ENCODE measurements at regions not wholly inside any gene's neighbourhood (a gene's known extent, or its start where the extent isn't known, plus 50 kb on each side); places are given as distances from the start of the nearest gene placed in this dataset.

DNA sequence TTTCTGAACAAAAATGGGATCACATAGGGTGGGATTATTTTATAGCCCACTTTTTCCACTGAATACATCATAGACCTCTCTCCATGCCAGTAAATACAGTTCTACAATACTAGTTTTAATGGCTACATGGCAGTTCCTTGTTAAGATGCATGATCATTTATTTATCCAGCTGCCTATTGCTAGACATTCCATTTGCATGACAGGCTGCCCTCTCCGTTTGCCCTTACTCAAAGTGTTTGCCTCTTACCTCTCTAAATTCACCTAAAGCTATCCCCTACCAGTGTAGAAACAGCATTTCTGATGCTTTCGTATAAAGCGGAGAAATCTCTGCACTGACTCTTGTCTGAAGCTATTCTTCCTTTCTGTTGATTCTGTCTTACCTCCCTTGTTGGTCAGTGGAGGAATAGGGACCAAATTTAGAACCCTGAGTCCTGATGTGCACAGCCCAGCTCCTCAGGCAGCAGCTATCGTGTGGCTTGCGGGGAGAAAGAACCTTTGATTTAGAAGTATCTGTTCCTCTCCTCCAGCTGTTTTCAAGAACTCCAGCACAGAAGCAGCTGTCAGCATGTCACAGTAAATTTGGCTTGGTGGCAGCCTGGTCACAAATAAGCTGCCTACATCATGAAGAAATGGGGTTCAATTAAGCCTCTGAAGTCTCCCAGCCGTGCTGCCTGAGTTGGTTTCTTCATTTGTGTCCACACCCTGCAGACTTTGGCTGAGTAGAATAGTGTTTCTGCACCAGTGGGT is 337.3 kb downstream of the PRDM2 start:
- Histone ChIP-seq H3K4me1 (ENCODE audit: control insufficient read depth in 2 of 2, insufficient read depth in 2 of 2, low read length in 2 of 2) (no peaks in the 10 kb centered on the region), H3K36me3 (replicated peaks in 1 of 2; ENCODE audit: control extremely low read depth in 1 of 2, control insufficient read depth in 1 of 2, extremely low read depth in 1 of 2, insufficient read depth in 2 of 2, low read length in 1 of 2) (no peaks in the 10 kb centered on the region), H3K4me2 (replicated peaks; ENCODE audit: low read depth, low read length, poor library complexity, severe bottlenecking) (no peak overlapping the region), H3K9ac (ENCODE audit: low read length) (no peak overlapping the region), H3K9me3 (ENCODE audit: control extremely low read depth in 1 of 3, control insufficient read depth in 2 of 3, insufficient read depth in 1 of 3, low read length in 2 of 3) (peaks cover 3 to 9% (median 8%) of the 10 kb centered on the region in 3 donors), H3K27ac (ENCODE audit: low read length in 2 of 2) (no peak overlapping the region), H3K79me2 (ENCODE audit: control insufficient read depth, insufficient read depth, low read length) (no peaks in the 10 kb centered on the region), H2AFZ (ENCODE audit: insufficient read depth, low read depth, low read length, poor library complexity, severe bottlenecking) (no peak overlapping the region), H4K20me1 (ENCODE audit: control insufficient read depth, insufficient read depth, low read length, poor library complexity, severe bottlenecking) (no peaks in the 10 kb centered on the region), H3K27me3 (replicated peaks in 1 of 4; ENCODE audit: control extremely low read depth in 1 of 4, control insufficient read depth in 3 of 4, insufficient read depth in 4 of 4, low read length in 3 of 4) (peaks cover 0 to 9% (median 0%) of the 10 kb centered on the region in 4 experiments), H3K4me3 (ENCODE audit: control extremely low read depth in 1 of 5, extremely low read depth in 1 of 5, insufficient read depth in 1 of 5, low read depth in 2 of 5, low read length in 4 of 5) (no peak overlapping the region)
- Mint-ChIP-seq H3K27me3 (peaks cover 8% of the 10 kb centered on the region), H3K9me3 (ENCODE audit: insufficient read depth) (peaks cover 16% of the 10 kb centered on the region), H3K27ac (no peak overlapping the region), H3K4me3 (no peak overlapping the region), H3K4me1 (no peaks in the 10 kb centered on the region)
- DNase-seq = no peak
- ATAC-seq (ENCODE audit: low read depth) = no peak
- no peak for TF ChIP-seq EZH2 (IDR thresholded peaks at IDR 0.05; ENCODE audit: borderline replicate concordance, insufficient read depth, low read depth, low read length, poor library complexity, severe bottlenecking)
- TF ChIP-seq CTCF (IDR thresholded peaks at IDR 0.05) = no peak
- ChIA-PET CTCF (no interaction called here), POLR2A (no interaction called here)
- 76% methylated on average over 4 of the region's 6 CpGs for WGBS (ENCODE audit: insufficient coverage)
- intact Hi-C loops (cut with micrococcal nuclease) = no loop called here

DNA sequence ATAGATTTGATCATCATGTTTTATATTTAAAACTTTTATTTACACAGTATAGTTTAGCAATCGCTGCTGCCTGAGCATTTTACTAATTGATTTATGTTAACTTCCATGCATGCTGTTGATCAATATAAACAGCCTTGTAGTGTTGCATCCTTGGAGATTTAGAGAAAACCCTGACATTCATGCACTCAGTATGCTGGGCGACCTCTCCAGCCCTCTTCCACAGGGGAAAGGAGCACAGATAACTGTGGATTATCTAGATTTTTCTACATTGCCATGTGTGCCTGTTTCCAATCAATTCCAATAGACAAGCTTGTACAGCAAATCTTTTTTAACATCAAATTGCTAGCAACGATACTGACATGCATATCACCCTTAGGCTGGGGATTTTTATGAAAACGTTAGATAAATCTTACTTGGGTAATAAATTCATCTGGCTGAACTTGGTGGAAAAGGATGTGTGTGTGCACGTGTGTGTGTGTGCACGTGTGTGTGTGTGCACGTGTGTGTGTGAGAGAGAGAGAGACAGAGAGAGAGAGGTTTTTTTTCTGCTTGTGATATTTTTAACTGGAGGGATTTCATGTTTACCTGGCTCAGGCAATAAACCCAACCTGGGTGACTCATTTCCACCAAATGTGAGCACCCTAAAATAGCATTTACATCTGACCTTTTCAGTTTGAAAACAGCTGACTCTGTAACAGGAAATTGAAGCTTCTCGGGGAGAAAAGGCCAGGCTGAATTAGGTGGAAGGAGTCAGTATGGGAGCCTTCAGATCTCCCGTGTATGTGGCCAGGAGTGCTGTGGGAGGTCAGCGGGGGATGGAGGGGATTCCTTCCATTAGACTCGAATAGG is 339.8 kb downstream of the PRDM2 start:
- Mint-ChIP-seq H3K27ac (no peak overlapping the region), H3K4me3 (no peak overlapping the region), H3K9me3 (ENCODE audit: insufficient read depth) (peaks cover 18% of the 10 kb centered on the region), H3K27me3 (peaks cover 4% of the 10 kb centered on the region), H3K4me1 (no peaks in the 10 kb centered on the region)
- peaks cover 3 to 10% (median 6%) of the 10 kb centered on the region in 3 donors for H3K9me3 ChIP-seq (ENCODE audit: control extremely low read depth in 1 of 3, control insufficient read depth in 2 of 3, insufficient read depth in 1 of 3, low read length in 2 of 3)
- H3K27me3 ChIP-seq (replicated peaks in 1 of 4; ENCODE audit: control extremely low read depth in 1 of 4, control insufficient read depth in 3 of 4, insufficient read depth in 4 of 4, low read length in 3 of 4) = peaks cover 0 to 4% (median 0%) of the 10 kb centered on the region in 4 experiments
- no peak overlapping the region for H3K9ac ChIP-seq (ENCODE audit: low read length)
- no peaks in the 10 kb centered on the region for H3K36me3 ChIP-seq (replicated peaks in 1 of 2; ENCODE audit: control extremely low read depth in 1 of 2, control insufficient read depth in 1 of 2, extremely low read depth in 1 of 2, insufficient read depth in 2 of 2, low read length in 1 of 2)
- no peaks in the 10 kb centered on the region for H3K4me1 ChIP-seq (ENCODE audit: control insufficient read depth in 2 of 2, insufficient read depth in 2 of 2, low read length in 2 of 2)
- intact Hi-C loops (cut with micrococcal nuclease) = no loop called here
- WGBS (ENCODE audit: insufficient coverage) = 61% methylated on average over 8 of the region's 11 CpGs
- ChIA-PET CTCF (no interaction called here), POLR2A (no interaction called here)
- TF ChIP-seq CTCF (IDR thresholded peaks at IDR 0.05) (no peak), EZH2 (IDR thresholded peaks at IDR 0.05; ENCODE audit: borderline replicate concordance, insufficient read depth, low read depth, low read length, poor library complexity, severe bottlenecking) (no peak)
- no peak overlapping the region for H3K4me3 ChIP-seq (ENCODE audit: control extremely low read depth in 1 of 5, extremely low read depth in 1 of 5, insufficient read depth in 1 of 5, low read depth in 2 of 5, low read length in 4 of 5)
- no peak for DNase-seq
- H3K27ac ChIP-seq (ENCODE audit: low read length in 2 of 2) = no peak overlapping the region
- ATAC-seq (ENCODE audit: low read depth) = no peak
- H4K20me1 ChIP-seq (ENCODE audit: control insufficient read depth, insufficient read depth, low read length, poor library complexity, severe bottlenecking) = no peaks in the 10 kb centered on the region
- no peak overlapping the region for H3K4me2 ChIP-seq (replicated peaks; ENCODE audit: low read depth, low read length, poor library complexity, severe bottlenecking)
- H3K79me2 ChIP-seq (ENCODE audit: control insufficient read depth, insufficient read depth, low read length) = no peaks in the 10 kb centered on the region
- H2AFZ ChIP-seq (ENCODE audit: insufficient read depth, low read depth, low read length, poor library complexity, severe bottlenecking) = no peak overlapping the region

Data from B cell (primary cell).